ENCODE measurements at regions not wholly inside any gene's neighbourhood (a gene's known extent, or its start where the extent isn't known, plus 50 kb on each side); places are given as distances from the start of the nearest gene placed in this dataset.
"Not testable (repeated sequence)": the region's sequence is repeated elsewhere in the genome, so short reads cannot be mapped to it uniquely, and the experiment has no call there.

DNA sequence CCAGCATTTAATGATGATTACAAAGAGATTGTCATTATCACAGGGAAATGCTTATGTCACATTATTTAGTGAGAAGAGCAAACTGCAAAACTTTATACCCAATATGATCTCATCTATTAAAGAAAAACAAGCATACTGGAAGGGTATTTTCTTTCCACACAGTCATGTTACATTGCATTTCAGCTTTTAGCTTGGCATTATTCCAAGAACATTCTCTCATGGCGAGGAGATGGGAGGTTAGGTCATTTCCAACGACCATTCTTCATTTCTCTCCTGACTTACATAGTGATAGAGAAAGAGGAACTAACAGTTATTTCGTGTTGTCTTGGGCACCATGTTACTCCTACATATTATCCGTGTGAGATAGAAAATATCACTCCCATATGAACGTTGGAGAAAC is 309.4 kb upstream of the XYLT1 start:
- no peak for DNase-seq

DNA sequence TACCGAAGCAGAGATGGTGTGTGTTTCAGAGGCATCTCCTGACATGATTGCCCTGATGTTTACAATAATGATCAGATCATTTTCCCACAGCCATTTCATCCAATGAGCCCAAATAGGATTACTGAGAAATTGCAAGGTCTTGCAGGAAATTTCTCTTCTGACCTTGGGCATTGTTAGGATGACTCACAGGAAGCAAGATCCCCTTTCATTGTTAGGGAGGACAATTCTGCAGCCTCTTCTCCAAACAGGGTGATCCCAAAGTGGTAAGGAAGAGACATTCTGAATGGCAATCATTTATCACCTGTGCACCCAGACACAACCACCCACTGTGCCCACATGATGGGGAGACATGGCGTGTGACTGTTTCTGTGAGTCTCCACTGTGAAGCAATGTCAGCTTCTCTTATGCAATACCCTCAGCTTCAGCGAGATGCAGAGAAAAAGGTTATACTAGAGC is 306.7 kb upstream of the XYLT1 start:
- DNase-seq, result no peak

DNA sequence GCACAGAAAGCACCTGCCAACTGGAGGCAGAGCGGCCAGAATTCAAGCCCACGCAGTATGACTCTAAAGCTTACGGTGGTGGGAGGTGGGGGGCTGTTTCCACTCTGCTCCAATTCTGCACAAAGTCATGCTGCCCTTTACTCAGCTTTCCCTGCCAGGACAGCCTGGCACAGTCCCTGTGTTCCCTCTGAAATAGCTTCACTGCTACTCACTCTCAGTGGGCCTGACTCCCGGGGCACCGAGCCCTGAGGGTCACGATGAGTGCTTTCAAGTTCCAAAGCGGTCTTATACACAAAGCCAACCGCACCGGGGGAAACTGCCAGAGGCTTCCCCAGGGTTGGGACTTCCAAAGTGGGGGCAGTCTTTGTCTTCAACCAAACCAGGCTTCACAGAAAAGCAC is 306.1 kb upstream of the XYLT1 start:
- DNase-seq, result no peak

DNA sequence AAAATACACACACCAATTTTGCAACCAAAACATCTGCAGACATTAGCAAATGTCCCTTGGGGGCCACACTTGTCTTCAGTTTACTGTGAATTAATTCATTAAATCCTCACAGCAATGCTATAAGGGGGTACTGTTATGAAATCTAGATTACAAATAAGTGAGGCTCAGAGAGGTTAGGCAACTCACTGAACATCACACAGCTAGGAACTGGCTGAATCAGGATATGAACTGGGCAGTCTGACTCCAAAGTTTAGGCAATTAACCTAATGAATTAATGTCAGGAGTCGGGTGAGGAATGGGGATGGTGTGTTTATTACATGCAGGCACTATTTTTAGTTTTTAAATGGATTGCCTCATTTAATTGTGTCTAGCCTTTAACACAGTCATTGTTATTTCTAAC is 305.7 kb upstream of the XYLT1 start:
- DNase-seq, result no peak

DNA sequence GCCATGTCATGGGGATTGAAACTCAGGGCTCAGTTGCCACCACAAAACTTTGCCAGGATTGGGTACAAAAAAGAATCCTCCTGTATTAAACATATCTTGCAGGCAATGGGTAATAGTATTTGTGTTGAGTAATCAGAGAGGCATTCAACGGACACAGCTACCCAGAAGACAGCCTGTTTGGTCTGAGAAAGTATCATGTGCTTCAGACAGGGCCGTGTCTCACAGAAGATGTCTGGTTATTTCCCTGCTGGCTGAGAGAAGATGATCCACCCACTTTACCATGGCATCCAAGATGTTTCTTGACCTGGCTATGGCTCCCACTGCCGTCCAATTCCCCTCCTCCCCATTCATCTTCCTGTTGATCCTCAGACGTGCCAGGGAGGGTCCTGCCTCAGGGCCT is 304.3 kb upstream of the XYLT1 start:
- no peak for DNase-seq

DNA sequence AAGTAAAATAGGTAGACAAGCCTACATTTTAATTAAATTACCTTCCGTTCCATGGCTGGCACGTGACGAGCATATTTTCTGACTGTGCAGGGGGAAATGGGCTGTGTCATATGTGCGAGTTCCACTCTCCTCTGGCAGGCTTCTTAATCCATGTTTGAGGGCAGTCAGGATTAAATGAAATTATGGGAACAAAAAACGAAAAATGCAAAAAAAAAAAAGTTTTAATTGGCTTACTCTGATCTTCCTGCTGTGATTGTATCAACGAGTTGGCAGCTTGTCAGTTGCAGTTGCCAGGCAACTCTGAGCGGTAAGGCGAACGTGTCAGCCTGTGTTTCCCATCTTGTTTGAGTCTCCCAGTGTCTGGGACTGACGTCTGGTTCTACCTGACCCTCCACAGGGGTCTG is 302.9 kb upstream of the XYLT1 start:
- no peak for DNase-seq

DNA sequence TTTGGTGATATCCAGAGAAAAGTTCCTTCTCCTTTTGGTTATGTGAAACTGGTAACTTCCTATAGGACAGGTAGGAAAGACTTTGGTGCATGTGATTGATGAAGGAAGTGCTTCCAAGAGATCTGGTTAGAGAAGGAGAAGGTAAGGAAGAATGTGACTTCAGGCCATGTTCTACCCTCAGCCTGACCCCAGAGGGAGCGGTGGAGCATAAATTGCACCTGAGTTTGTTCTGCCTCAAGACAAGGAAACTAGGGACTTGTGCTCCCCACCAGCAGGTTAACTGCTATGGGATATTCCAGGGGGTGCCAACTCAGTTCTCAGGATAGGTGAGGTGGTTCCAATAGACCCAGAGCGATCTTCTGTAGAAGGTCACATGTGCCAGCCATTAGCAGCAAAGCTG is 299.3 kb upstream of the XYLT1 start:
- no peak for DNase-seq

DNA sequence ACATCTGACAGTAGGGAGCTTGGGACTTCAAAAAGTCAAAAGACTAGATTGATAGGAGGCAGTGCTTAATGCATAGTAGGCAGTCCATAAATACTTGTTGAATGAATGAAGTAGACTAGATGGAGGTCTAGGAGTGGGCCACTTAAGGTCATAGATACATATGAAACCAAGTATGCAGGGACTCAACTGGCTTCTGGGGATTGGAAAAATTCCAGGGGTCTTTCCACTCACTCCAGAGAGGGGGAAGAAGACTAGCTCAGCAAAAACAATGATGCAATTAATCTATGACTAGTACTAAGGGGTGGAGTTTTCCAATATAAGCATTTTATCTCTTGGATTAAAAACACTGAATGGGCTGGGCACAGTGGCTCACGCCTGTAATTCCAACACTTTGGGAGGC is 298.3 kb upstream of the XYLT1 start:
- DNase-seq, result no peak

DNA sequence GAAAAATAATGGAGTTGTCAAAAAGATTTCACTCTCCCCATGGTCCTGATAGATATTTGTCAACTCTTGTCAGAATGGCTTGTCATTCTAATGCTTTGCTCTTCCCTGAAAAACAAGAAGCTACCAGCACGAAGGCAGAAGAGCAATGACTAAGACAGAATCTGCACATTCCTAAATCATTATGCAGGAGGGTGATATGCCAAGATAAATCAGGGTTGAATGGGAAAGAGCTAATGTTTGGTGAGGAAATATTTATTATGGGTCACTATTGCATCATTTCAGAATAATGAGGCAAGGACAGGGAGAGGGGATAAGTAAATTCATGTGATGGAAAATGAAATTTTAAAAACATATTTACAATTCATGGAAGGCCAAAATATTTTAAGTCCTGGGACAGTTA is 297.5 kb upstream of the XYLT1 start:
- no peak for DNase-seq

DNA sequence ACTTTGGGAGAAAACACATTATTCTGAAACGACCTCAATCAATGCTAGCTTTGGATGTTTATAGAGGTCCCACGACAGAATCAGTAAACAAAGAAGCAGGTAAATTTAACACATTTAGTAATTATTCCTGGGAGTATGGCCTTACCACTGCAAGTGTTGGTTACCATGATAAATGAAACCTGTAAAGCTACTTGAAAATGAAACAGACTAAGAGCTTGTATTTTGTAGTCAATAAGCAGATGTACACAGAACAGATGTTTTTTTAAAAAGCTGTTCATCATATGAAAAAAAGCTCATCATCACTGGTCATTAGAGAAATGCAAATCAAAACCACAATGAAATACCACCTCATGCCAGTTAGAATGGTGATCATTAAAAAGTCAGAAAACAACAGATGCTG is 295.3 kb upstream of the XYLT1 start:
- DNase-seq, result no peak

DNA sequence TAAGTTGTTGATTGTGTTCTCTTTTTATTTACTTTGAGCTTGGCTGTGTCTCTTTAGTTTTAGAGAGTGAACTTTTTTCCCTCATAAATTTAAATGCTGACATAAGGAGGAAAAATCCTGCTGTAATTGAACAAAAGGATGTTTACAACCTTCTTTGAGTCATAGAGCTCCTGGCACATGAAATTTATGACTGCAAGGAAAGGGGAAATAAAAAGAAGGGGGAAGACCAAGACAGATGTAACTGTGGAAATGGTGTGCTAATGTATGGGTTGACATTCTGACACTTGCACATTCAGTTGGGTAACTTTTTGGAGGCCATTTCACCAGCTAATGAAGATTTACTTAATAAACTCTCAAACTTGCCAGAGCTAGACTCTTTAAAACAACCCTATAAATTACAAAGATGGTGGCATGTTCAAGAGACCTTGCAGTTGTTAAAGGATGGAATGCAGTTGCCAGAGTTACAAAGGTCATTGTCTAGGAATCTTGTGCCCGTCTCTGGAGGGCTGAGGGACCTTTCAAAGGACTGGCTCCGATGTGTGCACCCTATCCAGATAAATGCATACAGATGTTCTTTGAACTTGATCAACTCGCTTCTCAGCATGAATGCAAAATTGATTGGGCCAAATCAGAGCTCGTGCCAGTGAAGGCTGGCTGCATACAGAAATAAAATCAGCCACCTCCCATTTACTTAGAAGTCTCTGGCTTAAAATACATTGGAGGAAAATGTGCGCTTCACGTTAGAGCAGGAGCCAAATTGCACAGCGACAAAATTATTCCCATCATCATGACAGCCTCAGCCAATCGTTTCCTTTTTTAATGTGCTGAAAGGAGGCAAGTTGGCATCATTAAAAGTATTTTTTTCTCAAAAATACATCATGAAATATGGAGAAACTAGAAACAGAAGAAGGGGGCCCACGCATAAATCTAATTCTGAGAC is 289.0 kb upstream of the XYLT1 start:
- DNase-seq, result no peak

DNA sequence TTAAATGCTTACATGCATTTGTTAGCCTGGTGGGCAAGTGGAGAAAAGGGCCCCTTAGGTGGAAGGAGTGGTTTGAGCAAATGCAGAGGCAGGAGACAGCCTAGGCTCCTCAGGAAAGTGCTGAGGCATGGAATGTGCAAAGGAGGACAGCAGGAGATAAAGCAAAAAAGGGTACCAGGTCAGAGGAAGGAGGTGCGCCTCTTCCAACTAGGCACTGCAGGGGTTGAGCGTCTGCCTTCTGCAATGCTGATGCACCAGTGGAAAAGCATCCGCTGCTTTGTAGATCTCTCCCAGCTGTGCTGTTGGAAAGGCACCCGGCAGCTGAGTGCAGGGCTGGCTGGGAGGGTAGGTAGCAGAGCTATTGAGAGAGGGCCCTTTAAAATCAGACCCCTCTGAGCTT is 287.0 kb upstream of the XYLT1 start:
- no peak for DNase-seq

DNA sequence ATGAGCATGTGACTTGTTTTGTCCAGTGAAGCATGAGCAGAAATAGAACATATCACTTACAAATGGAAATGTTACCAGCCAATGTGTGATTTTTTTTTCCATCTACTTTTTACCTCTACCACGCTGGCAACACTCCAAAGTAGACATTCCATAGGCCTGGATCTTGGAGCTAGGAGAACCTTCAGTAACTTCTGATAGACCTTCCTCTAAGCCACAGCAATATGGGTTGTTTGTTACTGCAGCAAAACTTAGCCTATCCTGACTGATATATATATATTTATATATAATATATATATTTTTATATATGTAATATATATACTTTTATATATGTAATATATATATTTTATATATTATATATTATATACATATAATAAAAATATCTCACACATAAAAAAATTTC is 284.4 kb upstream of the XYLT1 start:
- no peak for DNase-seq

DNA sequence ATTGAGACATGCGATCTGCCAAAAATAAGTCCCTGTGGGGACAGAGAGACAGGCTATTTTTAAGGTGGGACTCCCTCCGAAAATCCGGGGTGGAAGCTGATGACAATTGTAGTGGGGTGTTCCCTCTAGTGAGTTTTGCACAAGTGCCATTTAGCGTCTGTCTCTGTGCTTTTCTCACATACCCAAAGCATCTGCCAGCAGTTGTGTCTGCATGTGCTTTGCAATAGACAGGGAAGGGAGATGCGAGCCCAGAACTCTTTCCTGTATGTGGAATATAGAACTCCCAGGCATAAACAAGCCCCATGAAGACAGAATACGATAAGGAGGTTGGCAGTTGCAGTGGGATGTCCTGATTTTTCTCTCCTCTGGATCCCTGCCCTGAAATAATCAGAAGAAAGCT is 282.7 kb upstream of the XYLT1 start:
- no peak for DNase-seq

DNA sequence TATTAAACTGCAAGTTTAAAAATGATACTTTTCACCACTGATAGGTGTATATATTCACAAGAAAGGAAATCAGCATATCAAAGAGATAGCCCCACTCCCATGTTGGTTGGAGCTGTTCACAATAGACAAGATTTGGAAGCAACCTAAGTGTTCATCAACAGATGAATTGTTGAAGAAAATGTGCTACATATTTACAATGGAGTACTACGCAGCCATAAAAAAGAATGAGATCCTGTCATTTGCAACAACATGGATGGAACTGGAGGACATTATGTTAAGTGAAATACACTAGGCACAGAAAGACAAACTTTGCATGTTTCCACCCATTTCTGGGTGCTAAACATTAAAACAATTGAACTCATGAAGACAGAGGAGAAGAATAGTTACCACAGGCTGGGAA is 278.9 kb upstream of the XYLT1 start:
- DNase-seq, result no peak

DNA sequence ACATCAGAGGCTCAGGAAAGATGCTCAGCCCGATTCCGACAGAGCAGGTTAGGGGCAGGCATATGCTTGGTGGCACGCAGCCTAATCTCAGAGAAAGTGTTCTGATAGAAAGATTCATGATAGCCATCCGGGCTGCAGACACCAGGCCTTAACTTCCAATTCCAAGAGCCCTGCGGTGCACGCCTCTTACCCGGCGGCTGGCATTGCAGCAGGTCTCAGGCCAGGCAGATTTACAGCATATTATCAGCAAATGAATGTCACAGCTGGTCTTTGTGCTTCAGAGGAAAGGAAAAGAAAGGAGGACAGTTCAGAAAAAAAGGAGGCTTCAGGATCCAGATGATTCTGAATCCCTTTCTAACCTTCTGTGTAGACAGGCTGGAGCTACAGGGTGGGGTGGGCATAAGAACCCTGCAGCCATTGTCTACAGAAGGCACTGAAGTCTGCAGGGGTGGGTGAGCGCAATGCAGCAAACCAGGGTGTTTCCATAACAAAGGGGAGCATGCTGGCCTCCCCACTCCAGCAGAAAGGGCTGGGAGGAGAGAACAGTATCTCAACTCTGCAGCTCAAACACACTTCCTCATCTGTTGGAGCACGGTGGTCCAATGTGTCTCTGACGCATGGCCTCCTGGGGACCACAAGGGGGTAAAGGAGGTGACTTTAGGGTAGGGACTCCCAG is 277.4 kb upstream of the XYLT1 start:
- no peak for DNase-seq

DNA sequence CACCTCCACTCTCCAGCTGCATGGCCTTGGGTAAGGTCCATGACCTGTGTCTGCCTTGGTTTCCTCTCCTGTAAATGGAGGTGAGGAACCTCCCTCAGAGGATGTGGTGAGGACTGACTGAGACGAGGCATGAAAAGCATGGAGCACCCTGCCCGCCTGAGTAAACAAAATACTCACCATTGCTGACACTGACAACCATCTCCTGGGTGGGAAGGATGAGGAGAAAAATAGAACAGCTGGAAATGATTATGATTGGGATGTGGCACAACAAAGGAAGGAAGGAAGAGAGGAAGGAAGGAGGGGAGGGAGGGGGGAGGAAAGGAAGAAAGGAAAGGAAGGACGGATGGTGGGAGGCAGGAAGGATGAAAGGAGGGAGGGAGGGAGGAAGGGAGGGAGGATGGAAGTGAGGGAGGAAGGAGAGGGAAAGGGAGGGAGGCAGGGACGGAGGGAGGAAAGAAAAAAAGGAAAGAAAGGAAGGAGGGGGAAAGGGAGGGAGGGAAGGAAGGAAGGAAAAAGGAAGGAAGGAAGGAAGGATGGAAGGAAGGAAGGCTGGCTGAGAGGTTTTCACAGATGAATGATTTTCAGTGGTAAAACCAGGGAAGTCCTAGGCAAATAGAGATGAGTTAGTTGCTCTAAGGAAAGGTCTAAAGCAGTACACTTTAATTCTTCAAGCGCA is 276.5 kb upstream of the XYLT1 start:
- DNase-seq, result no peak

DNA sequence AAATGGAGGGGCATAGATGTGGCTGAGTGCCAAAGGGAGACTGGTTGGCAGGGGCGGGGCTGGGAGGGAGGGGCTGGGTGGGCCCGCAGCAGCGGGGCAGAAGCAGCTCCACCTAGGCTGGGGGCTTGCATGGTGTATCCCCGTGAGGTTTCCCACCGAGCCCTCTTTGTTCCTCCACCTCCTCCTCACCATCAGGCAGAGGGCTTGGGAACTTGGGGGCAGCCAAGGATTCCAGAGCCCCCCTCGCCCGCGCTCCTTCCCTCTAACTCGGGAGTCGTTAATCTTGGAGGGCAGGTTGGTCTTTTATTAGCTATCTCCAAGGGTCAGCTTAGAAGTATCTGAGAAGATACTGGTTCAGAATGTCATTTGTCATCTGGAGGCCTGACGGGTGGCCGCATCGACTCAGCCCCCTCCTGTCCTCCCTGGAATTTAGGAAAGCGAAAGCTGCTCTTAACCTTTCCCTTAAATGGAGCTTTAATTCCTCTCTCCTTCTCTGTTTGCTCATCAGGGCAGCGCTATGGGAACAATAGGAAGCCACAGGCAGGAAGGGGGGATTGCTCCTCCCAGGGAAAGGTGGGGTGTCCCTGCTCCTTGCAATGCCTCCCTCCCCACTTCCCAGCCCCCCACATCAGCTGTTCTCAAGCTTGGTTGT is 274.3 kb upstream of the XYLT1 start:
- DNase-seq, result no peak

DNA sequence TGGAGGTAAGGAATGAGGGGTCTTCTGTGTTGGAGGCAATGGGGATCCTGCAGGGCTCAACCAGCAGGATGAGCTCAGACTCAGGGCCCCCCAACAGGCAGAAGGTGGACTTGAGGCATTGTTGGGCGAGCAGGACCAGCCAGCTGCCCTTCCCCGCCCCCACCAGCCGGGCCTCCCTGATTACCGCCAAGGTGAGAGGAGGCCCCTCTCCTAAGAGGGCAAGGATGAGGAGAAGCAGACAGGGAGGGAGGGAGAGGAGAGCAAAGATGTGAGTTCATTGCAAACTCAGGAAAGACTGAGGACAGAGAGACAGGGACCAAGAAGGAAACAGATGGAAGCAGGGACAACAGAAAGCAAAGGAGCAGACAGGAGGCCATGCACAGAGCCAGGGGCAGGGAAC is 272.8 kb upstream of the XYLT1 start:
- DNase-seq, result no peak

DNA sequence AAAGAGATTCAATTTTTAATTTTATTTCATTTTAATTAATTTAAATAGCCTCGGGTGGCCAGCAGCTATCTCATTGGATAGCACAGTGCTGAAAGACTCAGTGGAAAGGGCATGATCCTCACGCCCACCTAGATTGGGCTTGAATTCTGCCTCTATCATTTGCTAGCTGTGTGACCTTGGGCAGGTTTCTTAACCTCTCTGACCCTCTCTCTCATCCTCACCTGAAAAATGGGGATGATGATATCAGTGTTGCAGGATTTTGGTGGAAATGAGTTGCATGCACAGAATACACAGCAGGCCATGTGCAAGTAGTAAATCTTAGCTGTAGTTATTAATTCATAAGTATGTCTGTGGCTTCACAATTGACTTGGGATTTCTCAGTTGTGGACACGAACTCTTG is 272.4 kb upstream of the XYLT1 start:
- no peak for DNase-seq

DNA sequence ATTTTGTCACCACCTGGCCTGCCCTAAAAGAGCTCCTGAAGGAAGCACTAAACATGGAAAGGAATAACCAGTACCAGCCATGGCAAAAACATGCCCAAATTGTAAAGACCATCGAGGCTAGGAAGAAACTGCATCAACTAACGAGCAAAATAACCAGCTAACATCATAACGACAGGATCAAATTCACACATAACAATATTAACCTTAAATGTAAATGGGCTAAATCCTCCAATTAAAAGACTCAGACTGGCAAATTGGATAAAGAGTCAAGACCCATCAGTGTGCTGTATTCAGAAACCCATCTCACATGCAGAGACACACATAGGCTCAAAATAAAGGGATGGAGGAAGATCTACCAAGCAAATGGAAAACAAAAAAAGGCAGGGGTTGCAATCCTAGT is 264.3 kb upstream of the XYLT1 start:
- DNase-seq, result not testable (repeated sequence)

DNA sequence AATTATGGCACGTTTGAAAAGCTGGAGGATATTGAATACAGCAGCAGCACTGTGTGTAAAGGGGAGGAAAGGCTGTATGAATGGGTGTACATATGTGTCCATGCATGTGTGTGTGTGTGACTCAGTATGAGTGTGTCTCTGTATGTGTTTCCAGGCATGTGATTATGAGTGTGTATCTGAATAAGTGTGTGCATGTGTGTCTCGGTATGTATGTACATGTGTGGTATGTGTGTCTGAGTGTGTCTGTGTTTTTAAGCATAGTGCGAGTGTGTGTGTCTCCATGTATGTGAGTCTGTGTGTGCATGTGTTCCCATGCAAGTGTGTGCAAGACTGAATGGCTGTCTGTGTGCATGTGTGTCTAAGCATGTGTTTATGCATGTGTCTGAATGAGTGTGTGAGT is 259.1 kb upstream of the XYLT1 start:
- DNase-seq, result no peak

DNA sequence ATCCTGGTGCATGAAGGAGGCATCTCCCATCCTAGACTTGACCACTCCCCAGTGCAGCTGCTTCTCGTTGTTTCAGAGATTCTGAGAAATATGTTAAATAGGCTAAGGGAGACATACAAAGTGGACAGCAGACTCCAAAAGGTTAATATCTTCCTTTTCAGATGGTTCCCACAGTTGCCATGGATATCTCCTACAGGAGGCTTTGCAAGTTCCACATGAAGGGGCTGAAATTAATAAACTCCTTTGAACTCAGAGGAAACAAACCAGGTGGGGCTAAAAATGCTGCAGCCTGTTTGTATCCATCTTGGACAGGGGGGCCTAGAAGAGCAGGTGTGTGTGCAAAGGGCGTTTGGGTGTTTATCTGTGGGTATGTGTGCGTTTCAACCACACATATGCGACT is 257.4 kb upstream of the XYLT1 start:
- no peak for DNase-seq
